NCI-H345 treated with DMSO at 0.1 percent for 48 hours (cell line): ENCODE measurements at regions not wholly inside any gene's neighbourhood (a gene's known extent, or its start where the extent isn't known, plus 50 kb on each side); places are given as distances from the start of the nearest gene placed in this dataset.
"Not testable (repeated sequence)": the region's sequence is repeated elsewhere in the genome, so short reads cannot be mapped to it uniquely, and the experiment has no call there.

ENCODE experiments used
- DNase-seq: peaks from one replicate; lab custom pipeline; 2025; ENCODE audit not compliant: unreplicated experiment; lab: John Stamatoyannopoulos, UW

- no peak for DNase-seq
Measured at GRCh38 chr5:155684417-155684816, 642.5 kb upstream of the SGCD start.

- DNase-seq, result no peak
Measured at GRCh38 chr5:155686131-155686530, 640.8 kb upstream of the SGCD start.

GRCh38 chr5:155689406-155689805 lies 637.6 kb upstream of the SGCD start:
- no peak for DNase-seq

GRCh38 chr5:155696362-155696761 lies 630.6 kb upstream of the SGCD start:
- DNase-seq, result no peak

GRCh38 chr5:155697236-155697635 lies 629.7 kb upstream of the SGCD start:
- no peak for DNase-seq

GRCh38 chr5:155699385-155699784 lies 627.6 kb upstream of the SGCD start:
- DNase-seq, result no peak

- no peak for DNase-seq
Measured at GRCh38 chr5:155700333-155700732, 626.6 kb upstream of the SGCD start.

- no peak for DNase-seq
Measured at GRCh38 chr5:155711882-155712281, 615.1 kb upstream of the SGCD start.

- DNase-seq, result not testable (repeated sequence)
Measured at GRCh38 chr5:155714435-155714834, 612.5 kb upstream of the SGCD start.

- DNase-seq, result no peak
Measured at GRCh38 chr5:155726267-155726666, 600.7 kb upstream of the SGCD start.

- no peak for DNase-seq
Measured at GRCh38 chr5:155727512-155728145, 599.3 kb upstream of the SGCD start.

- no peak for DNase-seq
Measured at GRCh38 chr5:155728146-155728856, 598.7 kb upstream of the SGCD start.

- no peak for DNase-seq
Measured at GRCh38 chr5:155728857-155729683, 597.9 kb upstream of the SGCD start.

- DNase-seq, result no peak
Measured at GRCh38 chr5:155729684-155730059, 597.3 kb upstream of the SGCD start.

- DNase-seq, result no peak
Measured at GRCh38 chr5:155732587-155733376, 594.2 kb upstream of the SGCD start.

- DNase-seq, result no peak
Measured at GRCh38 chr5:155733935-155734334, 593.0 kb upstream of the SGCD start.

- DNase-seq, result peak; percentile 1
Measured at GRCh38 chr5:155735388-155735787, 591.6 kb upstream of the SGCD start.

GRCh38 chr5:155738616-155739015 lies 588.3 kb upstream of the SGCD start:
- DNase-seq, result no peak

- no peak for DNase-seq
Measured at GRCh38 chr5:155746367-155747038, 580.5 kb upstream of the SGCD start.

- DNase-seq, result no peak
Measured at GRCh38 chr5:155750101-155750500, 576.9 kb upstream of the SGCD start.

- DNase-seq, result no peak
Measured at GRCh38 chr5:155750571-155750970, 576.4 kb upstream of the SGCD start.
